HG03565 (cell line): ENCODE measurements at regions not wholly inside any gene's neighbourhood (a gene's known extent, or its start where the extent isn't known, plus 50 kb on each side); places are given as distances from the start of the nearest gene placed in this dataset.

Experiments used
- ATAC-seq: cut with Tn5 transposase; IDR thresholded peaks from one replicate; pipeline ENCODE4 v1.9.1; 2021; ENCODE audit warnings: mild to moderate bottlenecking, moderate library complexity; ENCODE audit not compliant: unreplicated experiment

DNA sequence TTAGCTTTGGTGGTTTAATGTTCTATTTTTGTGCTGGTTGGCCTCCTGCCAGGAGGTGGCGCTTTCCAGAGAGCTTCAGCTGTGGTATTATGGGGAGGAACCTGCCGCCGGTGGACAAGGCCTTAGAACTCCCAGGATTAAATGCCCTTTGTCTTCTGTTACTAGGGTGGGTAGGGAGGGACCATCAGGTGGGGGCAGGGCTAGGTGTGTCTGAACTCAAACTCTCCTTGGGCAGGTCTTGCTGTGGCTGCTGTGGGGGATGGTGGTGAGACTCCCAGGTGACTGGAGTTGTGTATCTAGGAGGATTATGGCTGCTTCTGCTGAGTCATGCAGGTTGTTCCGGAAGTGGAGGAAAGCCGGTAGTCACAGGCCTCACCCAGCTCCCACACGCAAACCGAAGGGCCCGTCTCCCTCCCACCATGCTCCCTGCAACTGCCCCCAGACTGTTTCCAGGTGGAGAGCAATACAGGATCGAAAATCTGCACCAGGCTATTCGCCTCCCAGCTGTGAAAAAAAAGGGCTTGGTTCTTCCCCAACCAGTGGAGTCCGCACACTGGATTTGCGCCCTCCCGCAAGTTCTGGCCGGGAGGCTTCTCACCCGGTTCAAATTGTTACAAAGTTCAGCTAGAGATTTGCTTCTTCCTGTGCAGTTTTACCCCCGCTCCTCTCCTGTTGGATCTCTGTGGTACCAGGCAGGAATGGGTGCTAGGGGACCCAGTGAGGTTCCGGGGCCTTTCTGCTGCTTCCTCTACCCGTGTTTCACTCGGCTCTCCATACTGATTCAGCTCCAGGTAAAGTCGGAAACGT is 220.5 kb downstream of the CENPF start:
- ATAC-seq: no peak

DNA sequence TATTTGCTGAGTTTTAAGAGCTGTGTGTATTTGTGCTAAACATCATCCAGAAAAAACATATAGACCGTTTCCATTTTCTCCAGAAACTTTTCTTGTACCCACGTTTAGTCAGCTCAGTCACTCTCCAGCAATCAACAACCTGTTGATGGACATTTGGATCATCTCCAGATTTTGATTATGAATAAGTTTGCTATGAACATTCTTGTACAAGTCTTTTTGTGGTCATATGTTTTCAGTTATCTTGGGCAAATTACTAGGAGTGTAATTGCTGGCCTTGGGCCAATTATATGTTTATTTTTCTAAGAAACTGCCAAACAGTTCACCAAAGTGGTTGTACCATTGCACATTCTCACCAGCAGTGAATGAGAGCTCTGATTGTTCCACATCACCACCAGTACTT is 221.8 kb downstream of the CENPF start:
- no peak for ATAC-seq

DNA sequence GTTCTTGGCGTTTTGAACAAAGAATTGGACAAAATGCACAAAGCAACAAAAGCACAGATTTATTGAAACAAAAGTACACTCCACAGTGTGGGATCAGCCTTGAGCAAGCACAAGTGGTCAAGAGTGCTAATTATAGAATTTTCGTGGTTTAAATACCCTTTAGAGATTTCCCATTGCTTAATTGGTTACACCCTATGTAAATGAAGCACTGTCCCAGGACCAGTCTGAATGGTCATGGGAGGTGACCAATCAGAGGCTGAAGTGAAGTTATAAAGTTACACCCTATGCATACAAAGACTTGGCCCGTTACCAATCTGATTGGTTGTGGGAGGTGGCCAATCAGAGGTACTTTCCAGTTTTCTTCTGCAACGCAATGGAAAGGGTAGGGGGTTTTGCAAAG is 223.6 kb downstream of the CENPF start:
- no peak for ATAC-seq

DNA sequence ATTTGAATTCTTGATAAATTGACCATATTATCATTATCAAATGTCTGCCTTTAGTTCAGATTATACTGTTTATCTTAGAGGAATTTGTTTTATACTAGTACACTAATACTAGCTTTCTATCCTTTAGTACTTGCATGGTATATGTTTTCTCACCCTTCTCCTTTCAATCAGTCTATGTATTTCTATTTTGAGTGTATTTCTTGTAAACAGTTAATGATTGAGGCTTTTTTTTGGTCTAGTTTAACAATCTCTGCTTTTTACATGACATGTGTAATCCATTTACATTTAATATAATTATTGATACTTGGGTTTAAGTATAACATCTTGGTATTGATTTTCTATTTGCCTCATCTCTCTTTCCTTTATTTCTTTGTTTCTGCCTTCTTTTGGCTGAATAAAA is 224.9 kb downstream of the CENPF start:
- no peak for ATAC-seq

DNA sequence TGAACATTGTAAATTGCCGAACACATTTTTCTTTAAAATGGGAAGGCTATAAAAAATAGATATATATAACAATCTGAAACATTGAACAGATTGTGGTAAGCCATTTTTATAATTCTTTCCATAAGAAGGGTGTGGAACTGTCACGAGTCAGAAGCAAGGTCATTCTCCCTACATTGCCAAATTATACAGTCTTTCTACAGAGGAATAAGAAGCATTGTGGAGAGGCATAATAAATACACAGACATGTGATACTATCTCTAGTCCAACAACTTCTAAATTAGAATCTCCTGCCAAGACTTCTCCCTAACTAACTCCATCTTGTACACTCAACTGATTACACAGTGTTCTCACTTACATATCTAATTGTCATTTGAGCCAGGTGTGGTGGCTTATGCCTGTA is 227.9 kb downstream of the CENPF start:
- no peak for ATAC-seq

DNA sequence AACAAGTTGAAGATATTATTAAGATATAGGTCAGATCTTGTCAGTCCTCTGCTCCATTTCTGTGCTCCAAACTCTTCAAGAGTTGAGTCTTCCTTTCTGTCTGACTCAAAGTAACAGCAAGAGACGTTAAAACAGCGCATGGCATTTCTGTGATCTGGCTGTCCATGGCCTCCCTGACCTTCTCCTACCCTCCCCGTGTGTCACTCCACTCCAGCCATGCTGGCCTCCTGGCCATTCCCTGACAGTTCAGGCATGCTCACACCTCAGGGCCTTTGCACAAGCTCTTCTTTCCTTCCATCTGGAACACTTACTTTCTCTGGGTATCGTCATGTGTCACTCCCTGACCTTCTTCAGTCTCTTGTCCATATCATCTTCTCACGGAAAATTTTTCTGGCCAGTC is 229.0 kb downstream of the CENPF start:
- ATAC-seq: no peak

DNA sequence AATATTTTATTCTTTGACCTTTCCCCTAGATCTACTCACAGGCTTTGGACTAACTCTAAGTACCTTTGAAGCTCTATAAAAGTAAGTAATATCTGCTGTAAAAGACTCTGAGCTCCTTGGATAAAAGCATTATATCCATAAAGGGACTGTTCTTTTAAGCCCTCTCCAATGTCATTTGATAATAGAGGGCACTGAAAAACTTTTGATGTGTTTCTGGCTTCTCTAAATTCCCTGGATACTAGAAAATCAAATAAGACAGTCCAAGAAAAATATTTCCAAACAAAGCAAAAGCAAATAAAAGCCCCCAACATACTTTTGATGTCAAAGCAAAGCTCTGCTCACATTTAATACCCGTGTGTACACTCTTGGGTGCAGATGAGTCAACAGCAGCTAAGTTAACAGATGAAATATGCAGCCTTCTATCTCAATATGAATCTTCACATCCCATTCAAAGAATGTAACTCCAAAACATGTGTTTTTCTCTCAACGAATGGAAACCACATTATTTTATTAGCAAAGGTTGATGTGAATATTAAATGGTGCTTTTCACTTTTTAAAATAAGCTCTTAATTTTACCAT is 230.3 kb downstream of the CENPF start:
- ATAC-seq: no peak

DNA sequence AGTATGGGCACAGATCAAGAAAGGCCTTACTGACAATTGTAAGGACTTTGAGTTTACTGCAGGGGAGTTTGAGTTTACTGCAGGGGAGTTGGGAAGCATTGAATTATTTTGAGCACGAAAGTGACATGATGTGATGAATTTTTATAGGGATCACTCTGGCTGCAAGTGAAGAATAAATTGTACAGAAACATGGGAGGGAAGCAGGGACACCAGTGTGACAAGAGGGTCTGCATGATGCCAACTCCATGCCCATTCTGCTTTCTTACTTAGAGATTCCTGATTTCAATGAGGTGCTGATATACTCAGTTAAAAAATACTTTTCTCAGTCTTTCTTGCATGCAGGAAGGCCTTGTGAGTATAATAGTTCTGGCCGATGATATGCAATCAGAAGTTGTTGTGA is 234.4 kb downstream of the CENPF start:
- no peak for ATAC-seq

DNA sequence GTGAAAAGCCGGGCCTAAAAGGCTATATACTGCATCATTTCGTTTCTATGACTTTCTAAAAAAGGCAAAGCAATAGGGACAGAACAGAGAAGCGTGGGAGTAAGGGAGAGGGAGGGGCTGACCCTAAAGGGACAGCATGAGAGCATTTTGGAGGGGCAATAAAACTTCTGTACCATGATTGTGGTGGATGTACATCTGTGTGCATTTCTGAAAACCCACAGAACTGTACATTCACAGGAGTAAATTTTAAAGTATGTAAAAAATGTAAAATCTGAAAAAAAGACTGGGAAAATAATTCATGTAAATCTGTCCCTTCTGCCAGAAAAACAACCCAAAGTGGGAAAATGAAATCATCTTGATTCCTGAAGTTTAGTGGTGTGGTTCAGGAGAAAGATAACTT is 235.4 kb downstream of the CENPF start:
- ATAC-seq: no peak

DNA sequence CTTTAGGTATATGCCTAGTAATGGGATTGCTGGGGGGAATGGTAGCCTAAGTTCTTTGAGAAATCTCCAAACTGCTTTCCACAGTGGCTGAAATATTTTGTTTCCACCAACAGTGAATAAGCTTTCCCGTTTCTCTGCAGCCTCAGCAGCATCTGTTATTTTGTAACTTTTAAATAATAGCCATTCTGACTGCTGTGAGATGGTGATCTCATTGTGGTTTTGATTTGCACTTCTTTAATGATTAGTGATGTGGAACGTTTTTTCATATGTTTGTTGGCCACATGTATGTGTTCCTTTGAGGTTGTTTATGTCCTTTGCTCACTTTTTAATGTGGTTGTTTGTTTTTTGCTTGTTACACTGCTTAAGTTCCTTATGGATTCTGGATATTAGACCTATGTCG is 237.4 kb downstream of the CENPF start:
- ATAC-seq: no peak

DNA sequence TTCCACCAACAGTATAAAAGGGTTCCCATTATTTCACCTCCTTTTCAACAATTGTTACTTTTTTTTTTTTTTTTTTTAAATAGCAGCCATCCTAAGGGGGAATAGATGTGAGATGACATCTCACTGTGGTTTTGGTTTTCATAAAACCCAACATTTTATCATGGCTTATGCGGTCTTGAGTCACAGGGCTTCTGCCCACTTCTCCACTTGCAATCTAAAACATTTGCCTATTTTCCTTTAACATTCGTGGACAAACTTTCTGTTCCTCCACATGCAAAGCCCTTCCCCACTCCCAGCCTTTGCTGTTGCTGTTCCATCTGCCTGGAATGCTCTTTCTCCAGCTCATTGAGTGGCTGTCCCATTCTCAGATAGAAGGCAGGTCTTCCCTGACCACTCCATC is 239.7 kb upstream of the KCNK2 start:
- ATAC-seq: no peak

DNA sequence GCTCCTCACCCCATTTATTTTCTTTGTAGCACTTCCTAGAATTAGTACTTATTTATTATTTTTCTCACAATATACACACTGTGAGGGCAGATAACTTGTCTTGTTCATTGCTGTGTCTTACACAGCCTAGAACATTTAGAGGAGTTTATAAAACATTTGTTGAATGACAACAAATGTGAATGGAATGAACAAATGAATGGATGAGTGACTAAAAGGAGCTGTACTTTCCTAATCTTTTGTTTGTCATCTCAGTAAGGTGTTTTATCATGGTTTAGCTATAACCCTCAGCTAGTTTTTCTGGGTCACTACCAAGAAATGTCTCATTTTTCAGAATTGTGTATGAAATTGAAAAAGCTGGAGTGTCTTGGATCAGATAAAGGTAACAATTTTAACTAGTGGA is 239.3 kb upstream of the KCNK2 start:
- no peak for ATAC-seq

DNA sequence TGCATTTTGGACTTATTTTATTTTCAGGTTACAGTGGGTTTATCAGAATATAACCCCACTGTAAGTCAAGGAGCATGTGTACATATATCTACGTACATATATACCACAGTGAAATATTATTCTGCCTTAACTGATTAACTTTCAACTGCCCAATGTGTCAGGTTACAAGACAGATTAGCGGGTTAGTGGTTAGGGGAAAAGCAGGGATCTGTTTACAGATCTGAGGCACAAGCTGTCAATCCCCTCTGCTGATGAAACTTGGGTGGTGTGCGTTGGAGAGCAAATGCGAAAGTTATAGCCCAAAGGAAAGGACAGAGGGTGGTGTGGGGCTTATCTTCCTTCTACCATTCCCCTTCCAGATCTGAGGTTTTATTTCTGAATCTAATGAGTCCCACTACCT is 238.2 kb upstream of the KCNK2 start:
- ATAC-seq: no peak

DNA sequence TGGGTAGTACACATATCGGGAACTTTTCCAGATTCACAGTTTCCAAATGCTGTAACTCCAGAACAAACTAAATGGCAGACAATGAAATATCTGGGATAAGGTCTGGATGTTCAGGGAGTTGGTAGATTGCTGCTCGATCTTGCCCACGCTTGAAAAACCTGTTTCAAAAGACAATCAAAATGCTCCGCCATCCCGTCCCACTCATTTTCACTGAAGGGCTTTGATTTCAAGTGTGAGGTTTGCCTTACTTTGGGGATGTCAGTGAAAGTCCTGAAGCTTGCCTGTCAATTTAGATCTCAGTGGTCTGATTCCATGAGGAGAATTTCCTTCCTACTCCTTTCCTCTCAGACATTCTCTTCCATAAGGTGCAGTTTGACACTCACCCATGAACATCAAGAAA is 236.3 kb upstream of the KCNK2 start:
- no peak for ATAC-seq

DNA sequence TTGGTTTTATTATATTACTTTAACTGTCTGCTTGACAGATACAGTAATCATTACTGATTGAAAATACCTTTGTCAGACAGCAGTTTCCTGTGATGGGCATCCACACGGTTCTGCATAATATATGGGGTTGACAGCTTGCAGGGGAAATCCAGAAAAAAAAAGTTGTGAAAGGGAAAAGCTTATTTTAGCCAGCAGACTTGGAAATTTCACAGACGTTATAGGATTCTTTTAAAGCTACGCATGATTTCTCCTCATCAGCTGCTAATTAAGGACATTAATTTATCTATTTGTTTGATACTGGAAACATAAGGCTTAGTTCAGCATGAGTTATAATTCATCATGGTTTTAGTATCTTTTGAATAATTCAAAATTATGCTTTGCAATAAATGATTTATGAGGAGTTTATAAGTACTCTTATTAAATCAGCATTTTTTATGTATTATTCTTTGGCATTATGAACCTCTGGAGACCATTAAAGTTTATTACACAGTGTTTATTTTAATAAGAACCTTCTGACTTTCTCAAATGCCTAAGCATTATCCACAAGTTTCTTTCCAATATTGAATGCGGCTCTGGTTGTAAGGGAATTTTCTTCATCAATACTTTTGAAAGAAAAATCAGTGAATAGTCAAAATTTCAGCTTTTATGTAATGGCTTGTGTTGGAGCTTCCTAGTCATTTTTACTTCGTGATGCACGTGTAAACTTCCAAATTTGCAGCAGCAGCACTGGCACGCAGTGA is 235.3 kb upstream of the KCNK2 start:
- no peak for ATAC-seq

DNA sequence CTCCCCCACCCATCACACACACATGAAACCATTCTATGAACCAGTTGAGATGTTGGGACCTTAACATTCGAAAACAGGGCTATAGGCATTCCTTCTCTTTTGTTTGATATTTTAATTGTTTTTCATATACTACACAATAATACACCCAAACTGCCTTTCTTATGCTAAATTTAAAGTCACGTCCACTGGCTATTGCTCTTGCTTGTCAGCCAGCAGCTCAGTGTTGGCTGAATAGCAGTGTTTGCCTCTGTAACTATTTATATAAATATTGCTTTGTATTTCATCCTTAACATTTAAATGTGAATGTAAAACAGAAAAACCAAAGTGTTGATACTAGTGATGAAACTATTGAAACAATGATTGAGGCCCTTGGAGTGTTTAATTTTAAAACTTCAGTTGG is 234.4 kb upstream of the KCNK2 start:
- no peak for ATAC-seq

DNA sequence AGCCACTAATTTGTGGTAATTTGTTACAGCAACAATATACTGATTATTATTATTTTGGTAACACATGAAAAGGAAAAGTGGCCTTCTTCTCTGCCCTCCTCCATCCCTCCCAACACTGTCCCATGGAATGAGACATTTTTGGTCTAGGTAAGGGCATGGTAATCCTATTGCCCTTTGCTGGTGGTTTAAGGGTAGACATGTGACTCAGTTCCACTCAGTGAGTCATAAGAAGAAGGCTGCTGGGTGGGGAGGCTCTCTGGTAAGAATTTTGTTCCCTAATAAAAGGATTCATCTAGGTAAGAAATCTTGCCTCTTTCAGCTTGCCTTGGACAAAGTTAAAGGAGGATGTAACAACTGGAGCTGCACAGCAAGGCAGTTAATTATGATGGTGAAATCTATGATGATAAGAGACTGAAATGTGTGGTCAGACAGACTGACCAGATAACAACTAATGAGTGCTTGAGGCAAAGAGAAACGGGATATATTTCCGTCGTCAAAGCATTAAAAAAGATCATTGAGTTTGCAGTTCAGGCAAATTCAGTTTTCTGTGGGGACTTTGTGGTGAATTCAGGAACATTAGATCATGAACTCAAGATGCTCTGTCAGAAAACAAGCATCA is 232.0 kb upstream of the KCNK2 start:
- ATAC-seq: no peak

DNA sequence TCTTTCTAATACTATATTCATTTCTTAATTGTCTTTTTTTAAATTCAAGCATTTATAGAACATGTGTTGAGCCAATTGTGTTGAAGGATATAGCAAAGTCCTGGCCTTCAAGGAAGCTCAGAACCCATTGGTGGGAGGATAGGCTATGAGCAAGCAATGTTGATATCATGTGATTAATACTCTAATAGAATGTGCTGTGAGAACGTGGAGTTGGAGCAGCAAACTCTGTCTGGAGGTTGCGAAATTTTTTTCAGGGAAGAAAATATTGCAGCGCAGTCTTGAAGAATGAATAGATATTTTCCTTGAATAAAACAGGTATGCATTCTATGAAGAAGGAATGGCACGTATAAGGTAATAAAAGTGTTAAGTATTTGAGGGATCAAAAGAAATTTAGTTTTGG is 229.2 kb upstream of the KCNK2 start:
- ATAC-seq: no peak

DNA sequence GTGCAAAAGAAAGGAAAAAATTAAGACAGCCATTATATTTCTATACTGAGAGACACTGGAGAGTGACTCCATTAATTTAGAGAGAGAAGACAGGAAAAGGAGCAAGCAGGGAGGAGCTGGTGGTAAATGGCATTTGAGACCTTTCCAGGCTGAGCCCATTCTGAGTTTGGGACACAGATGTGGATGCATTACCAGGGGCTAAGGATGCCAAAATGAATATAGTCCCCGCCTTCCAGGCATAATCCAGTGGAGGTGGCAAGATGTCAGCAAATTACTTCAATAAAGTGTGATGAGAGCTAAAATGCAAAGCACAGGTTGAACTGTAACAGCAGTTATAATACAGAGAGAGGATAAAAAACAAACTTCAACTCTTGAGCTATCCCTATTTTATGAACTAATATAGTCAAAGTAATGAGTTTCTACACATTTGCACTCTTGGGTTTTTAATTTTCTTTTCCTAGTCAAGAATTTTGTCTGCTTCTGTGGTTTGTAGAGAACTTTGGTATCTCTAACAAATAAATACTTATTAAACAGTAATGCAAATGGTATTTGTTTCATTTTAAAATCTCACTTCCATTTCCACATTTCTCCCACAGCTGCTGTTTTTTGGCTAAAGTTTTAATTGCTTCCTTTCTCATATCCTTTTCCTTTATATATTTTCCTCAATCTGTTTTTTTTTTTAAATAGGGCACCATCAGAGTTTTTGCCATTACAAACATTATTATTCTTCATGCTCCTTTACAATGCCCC is 228.2 kb upstream of the KCNK2 start:
- ATAC-seq: no peak

DNA sequence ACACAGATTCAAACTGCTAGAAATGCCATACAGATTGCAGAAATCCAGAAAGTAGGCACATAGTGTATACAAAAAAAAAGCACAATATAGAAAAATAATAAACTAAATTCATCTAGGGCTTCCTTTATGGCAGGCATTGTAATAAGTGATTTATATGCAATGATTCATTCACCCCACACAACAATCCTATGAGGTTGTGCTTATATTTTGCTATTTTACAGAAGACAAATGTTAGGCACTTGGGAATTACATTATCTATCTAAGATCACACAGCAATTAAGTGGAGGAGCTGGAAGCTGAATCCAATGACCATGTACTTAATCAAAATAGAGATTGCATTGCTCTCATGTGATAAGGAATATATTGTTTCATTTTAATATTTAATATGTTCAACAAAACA is 225.7 kb upstream of the KCNK2 start:
- ATAC-seq: no peak

DNA sequence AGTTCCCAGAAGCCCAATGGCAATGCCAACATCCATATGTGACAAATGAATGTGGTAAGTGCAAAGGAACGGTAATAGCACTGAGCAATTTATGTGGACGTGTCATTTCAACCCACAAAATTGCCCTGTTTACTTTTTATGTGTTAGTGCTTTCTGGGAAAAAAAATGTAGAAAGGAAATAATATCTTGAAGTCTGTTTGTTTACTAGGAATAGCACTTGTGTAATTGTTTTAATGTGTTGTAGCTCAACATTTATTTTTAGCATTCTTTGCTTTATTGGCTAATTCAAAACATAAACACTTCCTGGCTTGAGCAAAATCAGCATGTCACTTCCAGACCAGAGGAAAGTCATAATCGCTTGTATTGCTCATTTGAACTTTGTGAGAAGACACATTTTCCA is 224.8 kb upstream of the KCNK2 start:
- ATAC-seq: no peak
